Stimulated activated CD8-positive, alpha-beta memory T cell treated with anti-CD3 and anti-CD28 coated beads, Interleukin-2, amount 100 ng/mL, for 1 hour (primary cell): ENCODE measurements at regions not wholly inside any gene's neighbourhood (a gene's known extent, or its start where the extent isn't known, plus 50 kb on each side); places are given as distances from the start of the nearest gene placed in this dataset.
A peak's percentile ranks its signal among the peaks of the same experiment; 100 is the strongest.
"Not testable (repeated sequence)": the region's sequence is repeated elsewhere in the genome, so short reads cannot be mapped to it uniquely, and the experiment has no call there.

Experiments used
- DNase-seq, 2 donors: peaks; one replicate each; pipeline ENCODE4 v3.0.0-alpha.2; 2020; ENCODE audit warnings: low read depth in 2 of 2

DNA sequence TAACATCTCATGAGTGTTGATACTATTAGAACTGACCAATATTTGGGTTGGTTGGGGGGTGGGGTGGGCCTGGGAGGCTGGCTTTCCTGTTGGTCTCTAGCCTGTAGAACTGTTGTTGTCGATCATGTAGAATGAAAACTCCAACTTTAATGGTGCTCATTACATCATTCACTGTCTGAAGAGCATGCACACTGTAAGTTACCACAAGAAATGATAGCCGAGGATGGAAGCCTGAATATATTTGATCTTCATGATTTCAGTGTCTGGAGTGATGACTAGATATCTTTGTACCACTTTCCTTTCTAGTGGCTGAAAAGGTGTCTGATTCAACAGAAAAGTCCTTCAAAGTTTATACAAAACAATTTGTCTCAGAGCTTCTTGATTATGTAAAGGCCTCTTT is 123.6 kb downstream of the XCL2 start:
- no peak for DNase-seq

DNA sequence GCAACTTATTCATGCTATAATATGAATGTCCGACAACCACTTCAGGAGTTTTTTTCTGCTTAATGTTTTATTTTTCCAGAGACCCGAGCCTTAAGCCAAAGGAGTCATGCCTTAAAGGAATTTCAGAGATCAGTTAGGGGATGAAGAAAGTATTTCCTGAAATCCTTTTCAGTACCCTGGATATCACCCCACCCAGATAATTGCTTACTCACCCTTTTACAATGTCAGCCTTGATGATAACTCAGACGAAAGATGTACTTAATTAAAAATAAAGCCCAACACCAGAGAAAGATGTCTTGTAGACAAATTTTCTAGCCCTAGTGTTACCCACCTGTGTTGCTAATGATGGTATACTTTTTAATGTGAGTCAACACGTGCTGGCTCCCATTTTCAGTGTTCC is 124.1 kb downstream of the XCL2 start:
- no peak for DNase-seq

DNA sequence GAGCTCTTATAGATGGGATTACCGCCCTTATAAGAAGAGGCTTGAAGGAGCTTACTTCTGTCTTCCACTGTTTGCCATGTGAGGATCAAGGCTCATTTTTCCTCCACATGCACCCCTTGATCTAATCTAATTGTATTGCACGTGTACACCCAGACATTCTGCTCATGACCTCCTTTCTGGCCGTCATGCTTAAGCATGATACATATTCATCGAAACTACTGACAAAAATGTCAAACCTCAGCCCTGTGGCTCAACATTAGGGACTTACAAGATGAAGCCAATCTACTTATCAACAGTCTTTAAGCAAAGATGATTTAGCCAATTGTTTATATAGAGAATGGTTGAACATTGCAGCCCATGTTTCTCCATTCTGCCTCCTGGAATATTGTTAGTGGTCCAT is 127.6 kb downstream of the XCL2 start:
- no peak for DNase-seq

DNA sequence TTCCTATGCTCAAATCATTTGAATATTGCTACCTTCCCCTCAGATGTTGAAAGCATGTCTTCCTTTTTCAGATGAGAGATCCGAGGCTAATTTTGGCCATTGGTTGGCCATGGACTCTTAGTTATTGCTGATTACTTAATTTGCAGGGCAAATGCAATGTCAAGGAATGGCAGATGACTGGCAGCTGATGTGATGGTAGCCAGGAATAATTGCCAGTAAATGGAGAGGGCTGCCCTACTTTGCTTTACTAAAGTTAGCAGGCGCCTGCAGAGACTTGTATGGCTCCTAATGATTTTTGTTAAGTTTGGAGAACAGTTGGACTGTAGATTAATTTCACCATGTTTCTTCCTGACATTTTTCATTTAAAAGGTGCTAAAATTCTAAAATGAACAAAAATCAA is 128.9 kb downstream of the XCL2 start:
- no peak for DNase-seq

DNA sequence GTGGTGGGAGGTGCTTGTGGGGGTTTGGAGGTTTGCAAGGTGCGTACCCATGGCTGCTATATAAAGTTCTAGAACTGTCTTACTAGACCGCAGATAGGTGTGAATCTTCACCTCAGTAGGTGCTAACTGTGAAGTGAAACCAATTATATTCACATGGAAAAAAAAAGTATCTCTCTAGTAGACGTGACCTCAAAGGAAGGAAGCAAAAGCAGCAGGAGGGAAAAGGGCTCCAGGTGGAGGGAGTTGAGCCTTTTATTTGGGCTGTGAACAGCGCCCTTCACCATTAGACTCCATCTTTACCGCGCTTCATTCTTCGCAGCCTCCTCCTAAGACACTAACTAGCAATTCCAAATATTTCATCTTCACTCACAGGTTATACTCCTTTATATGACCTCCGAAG is 129.8 kb downstream of the TBX19 start:
- no peak for DNase-seq

DNA sequence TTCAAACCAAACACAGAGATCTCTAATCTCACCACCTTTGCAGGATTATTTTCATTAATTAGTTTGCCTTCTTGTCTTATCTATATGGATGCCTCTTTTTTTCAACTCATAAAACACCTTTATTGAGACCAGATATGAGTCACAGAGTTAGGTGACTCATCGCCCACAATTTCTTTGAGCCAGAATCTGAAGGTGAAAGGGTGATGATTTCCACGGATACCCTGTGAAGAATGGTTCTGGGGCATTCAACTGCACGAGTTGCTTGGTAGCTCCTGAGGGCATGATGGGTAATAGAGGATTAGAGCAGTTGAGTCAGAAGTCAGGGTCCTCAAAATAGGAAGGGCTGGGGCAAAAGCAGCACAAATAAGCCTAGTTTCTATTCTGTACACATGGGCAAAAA is 128.2 kb downstream of the TBX19 start:
- peak; percentile 26 to 37 for DNase-seq

DNA sequence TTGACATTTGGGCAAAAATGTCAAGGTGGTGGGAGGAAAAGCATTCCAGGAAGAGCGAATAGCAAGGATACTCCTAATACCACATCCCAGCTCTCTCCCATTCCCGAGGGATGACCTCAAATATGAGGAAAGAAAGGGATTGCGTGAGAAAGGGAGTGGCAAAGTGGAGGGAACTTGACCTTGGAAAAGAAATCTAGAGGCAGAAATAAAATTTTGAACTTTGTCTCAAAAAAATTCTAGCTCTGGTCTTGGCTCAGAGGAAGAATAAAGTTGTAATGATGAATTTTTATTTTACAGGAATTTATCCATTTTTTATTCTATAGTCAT is 127.8 kb downstream of the TBX19 start:
- DNase-seq = no peak

DNA sequence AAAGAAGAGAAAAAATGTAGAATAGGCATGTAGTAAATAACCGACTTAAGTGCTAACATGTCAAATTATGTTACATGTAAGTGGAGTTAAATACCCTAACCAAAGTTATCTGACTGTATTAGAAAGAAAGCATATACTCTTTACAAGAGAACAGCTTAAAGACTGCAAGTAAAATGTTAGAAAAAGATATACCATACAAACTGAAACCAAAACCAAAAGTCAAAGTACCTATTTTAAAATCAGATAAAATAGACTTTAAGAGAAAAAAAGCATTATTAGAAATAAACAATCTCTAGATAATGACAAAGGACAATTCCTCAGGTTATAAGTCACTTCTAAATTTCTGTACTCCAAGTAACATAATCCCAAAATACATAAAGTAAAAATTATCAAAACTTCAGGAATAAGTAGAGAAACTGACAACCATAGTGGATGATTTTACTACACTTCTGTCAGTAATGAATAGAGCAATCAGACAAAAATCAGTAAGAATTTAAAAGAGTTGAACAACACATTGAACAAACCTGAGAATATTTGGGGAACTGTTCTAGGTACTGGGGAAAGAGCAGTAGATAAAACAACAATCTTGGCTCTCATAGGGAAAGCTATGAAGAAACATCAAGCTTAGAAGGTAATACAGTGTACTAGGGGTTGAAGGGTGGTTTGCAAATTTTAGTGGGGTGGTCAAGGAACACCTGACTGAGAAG is 127.3 kb downstream of the TBX19 start:
- no peak for DNase-seq

DNA sequence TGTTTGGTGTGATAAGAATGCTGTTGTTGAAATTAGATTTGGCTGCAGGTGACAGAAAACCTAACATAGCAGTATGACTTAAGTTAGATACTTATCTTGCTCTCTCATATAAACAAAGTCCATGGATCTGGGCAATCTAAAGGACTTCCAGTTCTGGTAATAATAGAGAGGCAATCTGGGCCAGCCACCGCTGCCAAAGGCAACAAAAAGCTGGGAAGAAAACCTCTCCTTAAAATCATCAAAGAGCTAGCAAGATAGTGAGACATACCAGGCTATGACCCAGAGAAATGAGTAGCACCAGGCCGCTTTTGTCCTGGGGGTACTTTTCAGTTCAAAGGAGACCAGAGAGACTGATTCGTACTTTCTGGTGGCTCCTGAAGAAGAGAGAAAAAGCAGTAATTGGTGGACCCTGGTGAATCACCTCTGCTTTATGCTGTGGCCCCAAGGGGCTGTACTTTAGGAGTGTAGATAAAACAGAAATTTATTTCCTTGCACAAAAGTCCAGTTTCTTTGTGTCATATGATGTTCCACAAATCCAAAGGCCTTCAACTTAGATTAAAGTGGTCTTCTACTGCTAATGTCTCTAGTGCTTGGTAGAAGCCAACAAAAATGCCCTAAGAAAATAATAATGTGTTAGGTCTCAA is 125.4 kb downstream of the TBX19 start:
- no peak for DNase-seq

DNA sequence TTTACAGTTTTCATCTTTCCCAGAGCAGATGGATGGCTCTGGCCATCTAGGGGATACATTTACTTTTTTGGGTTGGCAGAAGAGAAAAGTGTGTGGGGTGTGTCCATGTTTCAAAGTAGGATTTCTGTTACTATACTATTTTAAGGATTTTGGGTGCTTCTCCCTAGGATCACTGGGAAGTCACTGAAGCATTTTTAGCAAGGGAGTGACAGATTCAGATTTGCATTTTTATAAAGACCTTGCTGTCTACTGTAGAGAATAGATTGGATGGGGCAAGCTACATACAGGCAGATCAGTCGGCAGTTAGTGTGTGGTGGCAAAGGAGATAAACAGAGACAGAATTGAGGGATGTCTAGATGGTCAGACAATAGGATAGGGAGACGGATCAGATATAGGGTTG is 122.5 kb downstream of the TBX19 start:
- DNase-seq = no peak

DNA sequence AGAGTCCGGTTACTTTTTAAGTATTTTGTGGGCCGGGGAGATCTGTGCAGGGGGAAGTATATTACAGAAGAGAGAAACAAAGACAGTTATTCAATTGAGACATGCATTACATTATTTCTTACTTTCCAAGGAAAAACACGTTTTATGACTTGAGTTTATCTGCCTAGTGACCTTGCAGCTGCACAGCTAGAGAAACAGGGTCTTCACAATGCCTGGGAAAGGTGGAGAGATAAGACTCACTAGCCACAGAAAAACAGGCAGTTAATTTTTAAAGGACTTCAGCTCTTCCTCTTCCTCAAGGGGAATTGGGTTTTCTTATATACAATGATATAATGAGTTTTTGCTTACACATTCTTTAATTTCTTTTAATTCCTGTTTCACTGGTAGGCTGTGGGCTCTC is 121.8 kb downstream of the TBX19 start:
- DNase-seq = not testable (repeated sequence)

DNA sequence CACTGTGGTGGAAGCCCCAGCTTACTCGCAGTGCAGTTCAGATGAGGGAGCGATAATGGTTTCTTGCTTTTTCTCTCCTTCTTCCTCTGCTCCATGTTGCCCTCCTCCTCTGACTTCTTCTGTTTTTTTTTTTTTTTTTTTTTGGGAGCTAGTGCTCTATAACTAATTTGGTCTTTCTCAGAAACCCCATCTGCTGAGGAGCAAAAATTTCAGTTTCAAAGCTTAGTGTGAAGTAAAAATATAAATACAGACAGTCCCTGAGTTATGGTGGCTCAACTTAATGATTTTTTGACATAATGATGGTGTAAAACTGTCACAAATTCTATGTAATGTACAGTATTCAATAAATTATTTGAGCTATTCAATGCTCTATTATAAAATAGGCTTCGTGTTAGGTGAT is 120.7 kb downstream of the TBX19 start:
- no peak for DNase-seq

DNA sequence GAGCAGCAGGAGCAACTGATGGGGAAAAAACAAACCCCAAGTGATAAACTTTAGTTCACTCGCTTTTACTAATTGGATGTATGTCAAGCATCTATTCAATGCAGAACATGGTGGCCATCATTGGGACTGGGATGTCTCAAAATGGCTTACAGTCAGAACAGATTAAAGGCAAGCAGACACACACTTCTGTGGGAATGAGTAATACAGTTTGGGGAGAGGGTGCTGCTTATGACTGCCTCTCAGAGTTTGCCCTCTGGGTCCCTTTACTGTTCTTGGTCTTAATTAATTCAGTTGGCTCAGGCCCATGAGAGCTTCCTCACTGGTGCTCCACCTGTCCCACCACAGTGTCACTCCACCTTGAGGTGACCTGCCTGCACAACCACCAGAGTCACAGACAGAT is 119.5 kb downstream of the TBX19 start:
- DNase-seq = no peak

DNA sequence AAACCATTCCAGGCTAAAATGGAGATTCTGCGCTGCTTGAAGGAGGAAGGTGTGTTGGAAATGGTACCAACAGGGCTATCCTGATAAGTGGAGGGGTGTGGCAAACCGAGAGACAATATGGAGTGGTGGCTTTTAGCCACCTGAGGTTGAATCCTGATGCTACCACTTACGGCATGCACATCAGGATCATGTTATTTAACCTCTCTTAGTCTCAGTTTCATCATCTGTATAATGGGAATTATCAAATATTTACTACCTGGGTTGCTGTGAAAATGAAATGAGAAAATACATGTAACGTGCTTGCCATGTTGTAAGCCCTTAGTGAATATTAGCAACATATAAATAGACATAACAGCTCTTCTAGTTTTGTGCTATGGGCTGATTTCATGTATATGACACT is 117.1 kb downstream of the TBX19 start:
- DNase-seq = no peak

DNA sequence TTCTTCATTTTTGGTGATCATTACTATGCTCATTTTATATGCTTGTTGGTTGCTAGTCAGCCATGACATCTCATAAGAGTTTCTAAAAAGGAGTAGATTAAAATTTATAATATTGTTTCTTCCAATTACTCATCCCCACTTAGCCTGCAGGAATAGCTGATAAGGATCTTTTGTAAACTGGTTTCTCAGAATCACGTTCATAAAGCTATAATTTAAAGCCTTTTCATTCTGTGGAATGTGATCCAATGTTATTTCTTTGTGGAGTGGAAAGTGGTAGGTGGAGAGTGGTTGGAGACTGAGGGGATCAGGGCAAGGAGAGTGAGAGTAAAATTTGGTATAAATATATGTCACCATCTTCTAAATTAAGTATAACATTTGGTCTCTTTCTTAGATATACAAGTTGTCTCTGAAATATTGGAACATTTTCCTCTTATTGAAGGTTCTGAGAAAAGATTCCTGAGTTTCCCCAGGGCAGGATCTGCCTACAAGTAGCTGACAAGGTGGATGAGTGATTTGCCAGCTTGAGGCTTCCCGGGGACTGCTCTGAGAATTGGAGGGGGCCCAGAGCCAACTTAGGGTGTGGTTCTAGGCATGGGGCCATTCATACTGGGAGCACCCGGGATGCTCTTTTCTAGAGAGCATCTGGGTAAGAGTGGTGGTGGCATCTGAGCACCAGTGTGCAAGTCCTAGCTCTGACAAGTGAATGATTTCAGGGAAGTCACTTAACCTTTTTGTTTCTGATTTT is 116.4 kb downstream of the TBX19 start:
- no peak for DNase-seq

DNA sequence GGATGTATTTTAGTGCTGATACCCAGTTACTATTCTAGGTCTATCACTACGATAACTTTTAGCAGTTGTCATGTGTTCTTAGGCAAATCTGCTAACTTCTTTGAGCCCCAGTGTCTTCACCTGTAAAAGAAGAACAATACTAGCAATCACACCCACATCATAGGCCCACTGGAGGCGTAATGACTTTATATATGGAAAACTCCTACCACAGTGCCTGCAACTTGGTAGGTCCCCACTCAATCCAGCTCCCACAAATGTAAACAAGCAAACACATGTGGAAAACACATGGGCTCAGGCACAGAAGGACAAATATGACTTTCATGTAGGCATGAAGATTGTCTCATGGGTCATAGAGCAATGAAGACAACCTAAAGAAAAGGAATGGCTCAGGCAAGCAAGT is 115.8 kb downstream of the TBX19 start:
- DNase-seq = no peak

DNA sequence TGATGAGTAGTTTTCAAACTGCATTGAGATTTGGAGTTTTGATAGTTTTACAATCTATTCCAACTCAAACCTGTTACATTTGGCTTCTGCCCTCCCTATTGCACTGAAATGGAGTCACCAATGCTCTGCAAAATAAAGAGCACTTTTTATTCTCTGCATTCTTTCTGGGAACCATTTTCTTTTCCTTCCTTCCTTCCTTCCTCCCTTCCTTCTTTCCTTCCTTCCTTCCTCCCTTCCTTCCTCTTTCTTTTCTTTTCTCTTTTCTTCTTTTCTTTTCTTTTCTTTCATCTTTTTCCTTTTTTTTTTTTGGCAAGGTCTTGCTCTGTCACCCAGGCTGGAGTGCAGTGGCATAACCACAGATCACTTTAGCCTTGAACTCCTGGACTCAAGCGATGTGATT is 114.2 kb downstream of the TBX19 start:
- no peak for DNase-seq

DNA sequence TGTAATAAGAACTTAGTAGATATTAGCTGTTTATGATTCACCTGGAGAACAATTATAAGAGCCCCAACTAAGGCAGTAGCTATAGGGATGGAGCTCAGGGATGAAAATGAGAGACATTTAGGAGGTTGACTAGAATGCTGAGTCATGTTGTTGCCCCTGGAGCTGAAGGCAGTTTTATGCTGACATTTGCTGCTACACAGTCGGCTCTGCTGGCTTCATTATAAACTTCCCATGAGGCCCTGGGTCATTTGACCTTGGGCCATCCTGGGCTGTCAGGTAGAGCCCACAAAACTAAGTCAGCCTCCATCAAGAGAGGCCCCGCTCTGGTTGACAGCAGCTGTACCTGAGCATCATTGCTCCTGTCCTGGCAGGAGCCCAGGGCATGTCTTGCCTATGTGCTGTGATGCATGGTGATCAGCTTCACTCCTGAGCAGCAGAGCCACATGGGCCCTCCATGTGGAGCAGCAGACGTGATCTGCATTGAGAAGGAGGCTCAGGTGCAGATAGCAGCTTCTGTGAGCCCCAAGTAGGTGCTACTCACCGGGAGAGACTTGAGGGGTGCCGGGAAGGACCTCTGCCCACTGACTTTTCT is 112.4 kb downstream of the TBX19 start:
- no peak for DNase-seq

DNA sequence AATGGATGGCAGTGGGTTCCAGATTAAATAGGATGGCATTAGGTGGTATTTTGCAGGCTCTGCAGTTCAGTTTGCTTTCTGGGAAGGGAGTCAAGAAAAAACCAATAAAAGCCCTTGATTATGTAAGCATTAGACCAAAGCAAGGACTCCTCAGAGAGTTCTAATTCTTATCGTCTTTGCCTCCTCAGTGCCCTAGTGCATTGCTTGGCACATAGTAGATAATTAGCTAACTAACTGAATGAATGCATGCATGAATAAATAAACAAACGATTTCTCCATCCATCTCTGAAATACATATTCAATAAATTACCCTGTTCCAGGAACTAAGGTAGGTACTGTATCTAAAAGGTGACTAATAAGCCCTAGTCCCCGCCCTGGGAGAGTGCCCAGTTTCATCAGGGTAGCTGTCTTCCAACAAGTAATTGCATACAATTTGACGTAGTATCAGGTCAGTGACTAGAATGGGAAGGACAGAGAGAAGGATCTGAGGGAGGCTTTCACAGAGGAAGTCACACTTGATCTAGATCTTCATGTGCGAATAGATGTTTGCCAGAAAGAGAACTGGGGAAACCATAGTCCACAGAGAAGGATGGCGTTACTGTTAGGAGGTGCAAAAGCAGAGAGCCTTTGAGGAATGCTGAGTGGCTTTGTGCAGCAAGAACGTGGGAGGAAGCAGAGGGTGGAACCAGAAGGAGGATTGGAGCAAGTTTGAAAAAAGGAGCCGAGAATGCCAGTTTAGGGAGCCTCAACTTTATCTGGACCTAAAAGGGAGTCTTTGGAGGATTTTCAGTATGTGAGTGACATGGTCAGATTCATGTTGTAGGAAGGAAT is 111.4 kb downstream of the TBX19 start:
- no peak for DNase-seq

DNA sequence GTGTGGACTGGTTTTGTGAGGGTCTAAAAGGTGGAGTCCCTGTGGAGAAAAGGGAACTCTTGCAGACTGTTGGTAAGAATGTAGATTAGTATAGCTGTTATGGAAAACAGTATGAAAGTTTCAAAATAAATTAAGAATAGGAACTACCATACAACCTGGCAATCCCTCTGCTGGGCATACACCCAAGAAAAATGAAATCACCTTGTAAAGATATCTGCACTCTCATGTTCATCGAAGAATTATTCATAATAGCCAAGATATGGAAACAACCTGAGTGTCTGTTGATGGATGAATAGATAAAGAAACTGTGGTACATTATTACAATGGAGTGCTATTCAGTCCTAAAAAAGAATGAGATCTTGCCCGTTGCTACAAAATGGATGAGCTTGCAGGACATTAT is 109.6 kb downstream of the TBX19 start:
- DNase-seq = no peak

DNA sequence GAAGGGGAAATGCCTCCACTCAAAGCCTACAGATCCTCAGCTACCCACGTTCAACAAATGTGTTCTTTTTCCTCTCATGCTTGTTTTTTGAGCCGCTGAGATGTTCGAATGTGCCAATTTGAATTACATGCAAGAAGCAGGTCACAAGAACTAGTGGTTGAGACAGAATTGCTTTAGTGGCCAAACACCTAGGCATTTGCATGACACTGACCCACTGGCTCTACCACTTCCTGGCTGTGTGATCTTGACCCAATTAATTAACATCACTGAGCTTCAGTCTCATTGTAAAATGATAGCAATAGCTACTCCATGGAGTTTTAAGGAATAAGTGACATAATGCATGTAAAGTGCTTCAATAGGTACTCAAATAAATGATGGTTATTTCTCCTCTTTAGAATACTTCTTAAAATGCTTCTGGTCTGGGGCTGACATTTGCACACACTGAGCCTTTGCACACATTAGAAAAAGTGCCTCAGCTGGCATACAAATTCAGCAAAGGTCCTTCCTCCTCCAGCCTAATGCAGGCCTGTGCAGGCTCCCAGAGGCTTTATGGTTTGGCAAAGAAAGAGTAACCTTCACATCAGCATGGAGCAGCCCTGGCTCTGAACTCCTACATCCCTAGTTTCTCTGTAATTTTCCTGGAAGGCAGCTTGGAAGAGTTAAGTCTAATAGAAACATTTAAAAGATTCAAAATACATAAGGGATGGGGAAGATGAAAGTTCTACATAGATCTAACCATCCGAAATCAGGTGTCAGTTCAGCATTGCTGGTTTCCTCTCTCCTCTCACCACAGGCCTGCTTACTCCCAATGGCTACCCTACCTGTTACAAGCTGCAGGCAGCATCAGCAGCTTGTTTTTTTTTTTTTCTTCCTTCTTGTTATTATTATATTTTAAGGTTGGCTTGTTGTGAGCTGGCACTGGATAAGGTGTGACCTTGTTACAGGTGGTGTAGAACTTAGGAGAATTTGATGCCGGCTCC is 107.4 kb downstream of the TBX19 start:
- no peak for DNase-seq
